SH-SY5Y (cell line): ENCODE measurements at regions not wholly inside any gene's neighbourhood (a gene's known extent, or its start where the extent isn't known, plus 50 kb on each side); places are given as distances from the start of the nearest gene placed in this dataset.

Experiments used
- GATA2 ChIP-seq: IDR thresholded peaks from 2 replicates; pipeline ENCODE4 v1.6.1; 2011; ENCODE audit warnings: mild to moderate bottlenecking, low read depth, low read length
- GATA3 ChIP-seq: IDR thresholded peaks from 2 replicates; pipeline ENCODE4 v1.6.1; 2011; ENCODE audit warnings: low read depth, mild to moderate bottlenecking, low read length, moderate library complexity

DNA sequence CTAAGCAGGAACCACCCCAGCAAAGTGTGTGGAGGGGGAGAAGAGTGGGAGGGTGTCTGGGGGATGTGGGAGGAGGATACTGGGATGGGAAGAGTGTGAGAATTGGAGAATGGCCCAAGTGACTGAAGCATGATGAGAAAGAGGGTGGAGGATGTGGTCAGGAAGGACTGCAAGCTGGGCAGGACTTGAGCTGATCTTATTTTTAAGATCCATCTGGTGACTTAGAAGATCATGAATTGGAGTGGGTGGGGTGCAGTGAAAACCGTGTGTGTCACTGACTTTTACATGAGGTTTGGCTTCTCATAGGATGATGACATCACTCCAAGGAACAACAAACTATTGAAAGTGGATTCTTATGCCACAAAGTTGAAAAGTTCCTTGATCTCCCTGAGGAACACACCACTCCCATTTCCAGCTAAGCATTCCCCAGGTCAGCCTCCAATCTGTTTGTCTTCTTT is 287.5 kb downstream of the GALC start:
- no peak for TF ChIP-seq GATA2
- no peak for TF ChIP-seq GATA3
